Stimulated activated CD4-positive, alpha-beta T cell treated with anti-CD3 and anti-CD28 coated beads, Interleukin-2, amount 100 ng/mL, for 48 hours (primary cell): ENCODE measurements at regions not wholly inside any gene's neighbourhood (a gene's known extent, or its start where the extent isn't known, plus 50 kb on each side); places are given as distances from the start of the nearest gene placed in this dataset.

Source experiments
- DNase-seq, 2 donors: peaks; one replicate each; pipeline ENCODE4 v3.0.0-alpha.2; 2020

DNA sequence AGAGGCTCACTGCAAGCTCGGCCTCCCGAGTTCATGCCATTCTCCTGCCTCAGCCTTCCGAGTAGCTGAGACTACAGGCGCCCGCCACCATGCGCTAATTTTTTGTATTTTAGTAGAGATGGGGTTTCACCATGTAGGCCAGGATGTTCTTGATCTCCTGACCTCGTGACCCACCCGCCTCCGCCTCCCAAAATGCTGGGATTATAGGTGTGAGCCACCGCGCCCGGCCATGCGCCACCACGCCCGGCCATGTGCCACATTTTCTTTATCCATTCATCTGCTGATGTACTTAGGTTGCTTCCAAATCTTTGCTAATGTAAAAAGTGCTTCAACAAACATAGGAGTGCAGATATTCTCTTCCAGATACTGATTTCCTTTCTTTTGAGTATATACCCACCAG, 408.6 kb downstream of the CAAP1 start:
- DNase-seq: no peak

DNA sequence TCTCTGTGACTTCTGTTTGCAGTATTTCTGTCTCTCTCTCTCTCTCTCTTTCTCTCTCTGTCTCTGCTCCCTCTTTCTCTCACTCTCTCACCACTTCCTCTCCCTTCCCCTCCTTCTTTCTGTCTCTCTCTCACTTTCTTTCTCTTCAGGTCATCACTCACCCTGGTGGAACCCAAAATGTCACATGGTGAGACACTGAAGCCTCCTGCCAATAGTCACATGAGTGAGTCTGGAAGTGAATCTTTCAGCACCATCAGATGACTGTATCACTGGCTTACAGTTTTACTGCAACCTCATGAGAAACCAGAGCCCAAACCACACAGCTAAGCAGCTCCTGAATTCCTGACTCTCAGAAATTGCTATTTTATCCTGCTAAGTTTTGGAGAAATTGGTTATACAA, 414.6 kb downstream of the CAAP1 start:
- DNase-seq: no peak

- no peak for DNase-seq
Observed at GRCh38 chr9:26471261-26471660, 421.3 kb downstream of the CAAP1 start.

DNA sequence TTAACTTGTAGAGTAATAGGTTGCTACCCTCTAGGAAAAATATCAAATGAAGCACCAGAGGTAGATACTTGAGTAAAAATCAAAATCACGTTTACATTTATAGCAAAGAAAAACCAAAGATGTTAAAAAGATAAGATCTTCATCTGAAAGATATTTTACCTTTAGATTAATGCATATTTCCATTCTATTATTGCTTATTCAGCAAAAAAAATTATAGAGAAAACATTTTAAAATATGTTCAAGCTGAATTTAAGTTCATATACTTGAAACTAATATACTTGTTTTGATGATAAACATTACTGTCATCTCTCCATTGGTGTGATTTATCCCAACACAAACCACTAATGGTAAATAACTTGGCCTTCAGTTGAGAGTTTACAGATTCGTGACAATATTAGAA, 422.3 kb downstream of the CAAP1 start:
- no peak for DNase-seq

- no peak for DNase-seq
Observed at GRCh38 chr9:26463837-26464236, 428.8 kb downstream of the CAAP1 start.

DNA sequence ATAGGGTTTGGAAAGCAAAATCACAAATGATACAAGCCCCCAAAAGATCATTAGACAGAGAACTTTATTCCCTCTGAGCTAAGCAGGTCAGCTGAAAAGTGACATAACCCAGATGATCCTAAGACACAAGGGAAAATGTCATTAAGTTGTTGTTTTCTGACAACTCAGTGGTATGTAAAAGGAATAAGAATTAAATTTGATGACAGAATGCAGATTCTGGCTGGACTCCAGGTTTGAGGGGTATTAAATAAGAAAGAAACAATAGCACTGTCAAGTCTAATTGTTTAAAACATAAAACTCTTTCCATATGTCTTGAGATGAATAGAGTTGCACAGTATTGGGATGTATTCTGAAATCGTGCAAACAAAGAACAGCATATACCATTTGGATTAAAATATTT, 429.9 kb downstream of the CAAP1 start:
- no peak for DNase-seq

- no peak for DNase-seq
Observed at GRCh38 chr9:26462213-26462612, 430.4 kb downstream of the CAAP1 start.

DNA sequence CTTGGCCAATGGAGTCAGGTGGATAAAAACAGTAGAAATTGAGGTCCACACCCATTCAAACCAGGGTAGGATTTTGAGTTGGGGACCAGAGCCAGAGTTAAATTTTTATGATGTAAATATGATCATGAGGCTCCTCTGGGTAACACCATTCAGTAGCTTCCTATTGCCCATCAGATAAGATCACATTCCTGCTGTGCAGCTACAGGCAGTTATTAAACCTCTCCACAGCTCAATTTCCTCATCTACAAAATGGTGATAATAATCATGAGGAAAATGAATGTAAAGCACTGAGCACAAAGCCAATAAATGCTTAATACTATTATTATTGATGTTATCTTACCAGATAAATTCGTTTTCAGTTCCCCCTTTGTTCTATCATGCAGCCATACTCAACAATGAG, 432.0 kb downstream of the CAAP1 start:
- DNase-seq: no peak

DNA sequence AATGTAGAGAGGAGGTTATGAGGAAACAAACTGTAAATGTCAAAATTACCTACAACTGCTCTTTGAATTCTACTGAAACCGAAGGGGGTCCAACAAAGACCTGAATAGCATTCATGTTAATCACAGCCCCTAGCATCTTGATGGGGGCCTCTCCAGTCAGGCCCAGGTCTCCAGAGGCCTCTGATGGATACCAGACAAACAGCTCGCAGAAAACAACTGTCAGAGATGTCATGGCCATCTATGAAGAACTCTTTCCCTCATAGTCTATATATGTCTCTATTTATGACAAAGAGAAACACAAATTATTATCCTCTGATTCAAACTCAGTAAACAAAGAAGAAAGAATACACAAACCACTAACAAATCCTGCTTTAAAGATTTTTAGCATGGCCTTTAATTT, 432.6 kb downstream of the CAAP1 start:
- DNase-seq: no peak

DNA sequence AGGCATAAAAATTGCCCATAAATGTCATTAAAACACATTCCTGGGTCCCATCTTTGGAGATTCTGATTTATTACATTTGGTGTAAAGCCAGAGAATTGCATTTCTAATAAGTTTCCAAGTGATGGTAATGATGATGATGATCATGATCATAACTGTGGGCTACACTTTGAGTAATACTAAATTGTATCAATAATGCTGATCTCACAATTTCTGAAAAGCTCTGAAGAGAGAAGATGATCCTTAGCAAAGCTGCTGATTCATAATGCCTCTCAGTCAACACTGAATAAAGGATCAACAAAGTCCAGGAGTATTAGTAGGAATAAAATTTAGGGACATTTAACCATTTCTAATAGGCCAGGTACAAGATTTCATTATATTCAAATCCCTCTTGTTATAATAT, 434.5 kb downstream of the CAAP1 start:
- no peak for DNase-seq

GRCh38 chr9:26457151-26457550, 435.5 kb downstream of the CAAP1 start:
- no peak for DNase-seq

- DNase-seq: no peak
Observed at GRCh38 chr9:26439061-26439624, 453.5 kb downstream of the CAAP1 start.

DNA sequence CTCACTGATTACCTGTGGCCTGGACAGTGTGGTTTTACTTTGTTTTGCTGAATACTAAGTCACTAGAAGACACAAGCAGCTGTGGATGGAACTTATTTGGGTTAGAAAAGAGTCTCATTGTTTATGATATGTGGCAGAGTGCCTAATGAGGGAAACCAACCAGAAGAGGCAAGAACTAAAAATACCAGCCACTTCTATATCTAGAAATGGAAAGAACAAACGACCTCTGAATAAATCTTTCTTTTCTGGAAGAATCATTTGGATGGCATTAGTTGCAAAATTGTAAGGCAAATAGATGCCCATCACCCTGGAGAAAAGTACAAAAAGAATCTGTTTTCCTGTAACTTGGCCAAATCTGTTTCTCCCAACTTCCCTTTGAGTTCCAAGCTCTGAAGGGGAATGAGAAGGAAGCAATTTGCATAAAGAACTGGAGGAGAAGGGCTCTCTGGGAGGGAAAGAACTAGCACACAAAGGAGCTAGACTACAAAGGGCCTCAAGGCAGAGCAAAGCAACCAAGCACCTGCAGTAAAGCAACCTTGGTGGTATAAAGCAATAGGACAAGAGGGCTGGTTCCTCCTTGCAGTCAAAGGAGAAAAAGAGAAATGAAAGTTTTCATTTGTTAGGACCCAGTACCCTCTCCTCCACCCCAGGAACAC, 455.4 kb downstream of the CAAP1 start:
- no peak for DNase-seq

- DNase-seq: no peak
Observed at GRCh38 chr9:26426551-26427131, 466.0 kb downstream of the CAAP1 start.

GRCh38 chr9:26418480-26418879, 474.1 kb downstream of the CAAP1 start:
- no peak for DNase-seq

DNA sequence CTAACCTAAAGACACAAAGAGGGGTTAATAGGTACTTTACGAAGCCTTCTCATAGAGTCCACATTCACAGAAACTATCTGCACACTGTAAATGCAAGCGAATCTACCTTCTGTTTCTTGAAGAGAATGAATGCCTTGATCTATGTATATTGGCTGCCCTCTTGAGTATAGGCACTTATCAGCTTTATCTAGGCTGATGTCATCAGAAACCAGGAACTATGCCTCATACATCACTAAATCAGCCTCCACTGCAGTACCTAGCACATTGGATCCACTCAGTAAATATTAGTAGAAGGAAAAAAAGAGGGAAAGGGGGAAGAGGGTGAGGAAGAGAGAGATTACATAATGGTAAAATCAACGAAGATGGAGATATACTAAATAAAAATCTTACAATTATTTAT, 477.1 kb downstream of the CAAP1 start:
- DNase-seq: no peak

GRCh38 chr9:26413611-26414010, 479.0 kb downstream of the CAAP1 start:
- no peak for DNase-seq

DNA sequence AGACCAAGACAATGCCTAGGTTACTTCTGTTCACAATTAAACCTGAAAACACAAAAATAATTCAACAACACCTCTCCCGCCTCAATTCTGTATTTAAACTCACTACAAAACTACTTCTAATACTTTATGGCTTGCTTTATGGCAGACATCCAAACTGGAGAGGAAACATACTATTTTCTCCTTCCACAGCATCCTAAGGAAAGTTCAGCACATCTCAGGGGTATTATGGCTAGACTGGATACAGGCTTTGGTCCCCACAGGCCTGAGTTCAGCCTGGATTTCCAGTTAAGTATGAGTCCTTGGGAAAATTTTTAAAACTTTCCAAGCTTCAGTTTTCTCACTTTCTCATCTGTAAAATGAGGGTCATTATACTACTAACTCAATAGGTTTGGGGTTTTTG, 480.2 kb downstream of the CAAP1 start:
- DNase-seq: no peak

DNA sequence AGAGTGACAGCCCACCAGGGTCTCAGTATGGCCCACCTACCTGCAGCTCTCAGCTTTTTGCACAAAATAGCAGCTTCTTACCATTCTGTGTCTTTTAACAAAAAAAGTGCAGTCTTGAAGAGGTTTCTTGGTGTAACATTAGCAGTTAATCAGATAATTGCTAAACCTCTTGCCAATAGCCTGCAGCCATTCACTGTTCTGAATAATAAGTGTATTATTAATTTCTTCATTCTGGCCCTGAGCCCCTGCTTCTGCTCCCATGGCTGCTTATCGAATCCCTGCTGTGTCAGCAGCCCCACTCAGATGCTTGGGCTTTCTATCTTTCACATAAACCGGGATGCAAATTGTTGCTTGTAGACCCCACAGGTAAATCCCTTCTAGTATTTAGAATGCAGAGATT, 485.9 kb downstream of the CAAP1 start:
- no peak for DNase-seq

GRCh38 chr9:26399556-26399955, 493.0 kb downstream of the CAAP1 start:
- no peak for DNase-seq

DNA sequence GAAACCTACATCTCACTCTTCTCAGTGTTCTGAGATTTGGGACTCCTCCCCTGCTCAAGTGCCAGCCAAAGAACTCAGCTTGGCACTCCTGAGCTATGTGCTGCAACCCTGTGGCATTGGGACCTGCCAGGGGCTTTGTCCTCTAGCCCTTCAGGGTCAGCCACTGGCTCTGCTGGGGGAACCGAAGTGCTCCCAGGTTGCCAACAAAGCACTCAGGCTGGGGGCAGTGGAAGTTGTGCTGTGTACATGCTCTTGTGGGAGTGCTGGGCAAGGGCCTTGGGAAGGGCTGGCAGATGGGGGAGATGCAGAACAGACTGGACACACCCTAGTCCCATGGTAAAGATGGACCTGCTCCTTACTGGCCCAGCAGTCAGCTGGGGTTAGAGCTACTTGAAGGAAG, 498.6 kb downstream of the CAAP1 start:
- no peak for DNase-seq

DNA sequence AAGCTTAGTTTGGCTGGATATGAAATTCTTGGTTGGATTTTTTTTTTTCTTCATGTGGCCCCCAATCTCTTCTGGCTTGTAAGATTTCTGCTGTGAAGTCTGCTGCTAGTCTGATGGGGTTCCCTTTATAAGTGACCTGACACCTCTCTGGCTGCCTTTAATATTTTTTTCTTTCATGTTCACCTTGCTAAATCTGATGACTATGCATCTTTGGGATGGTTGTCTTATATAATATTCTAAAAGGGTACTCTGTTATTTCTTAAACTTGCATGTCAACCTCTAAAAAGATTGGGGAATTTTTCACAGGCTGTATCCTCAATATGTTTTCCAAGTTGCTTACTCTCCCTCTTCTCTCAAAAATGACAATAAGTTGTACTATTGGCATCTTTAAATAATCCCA, 500.0 kb downstream of the CAAP1 start:
- no peak for DNase-seq

GRCh38 chr9:26391036-26391435, 501.6 kb downstream of the CAAP1 start:
- no peak for DNase-seq

- DNase-seq: no peak
Observed at GRCh38 chr9:26375448-26375847, 517.2 kb downstream of the CAAP1 start.

DNA sequence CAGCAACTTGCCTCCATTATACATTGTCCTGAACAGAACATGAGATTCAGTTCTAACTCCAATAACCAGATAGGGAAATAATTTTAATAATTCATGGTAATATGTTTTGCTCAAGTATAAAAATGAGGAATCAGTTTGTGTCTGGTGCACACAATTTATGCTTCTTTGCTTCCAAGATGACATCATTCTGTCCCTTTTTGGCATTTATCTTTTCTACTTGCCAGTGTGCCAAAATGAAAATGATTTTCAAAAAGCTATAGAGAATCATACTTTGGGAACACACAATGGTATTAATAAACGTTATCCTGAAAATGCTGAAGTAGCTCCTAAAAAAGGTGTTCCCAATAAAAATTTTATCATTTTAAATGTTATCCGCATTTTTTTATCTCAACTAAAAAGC, 519.0 kb downstream of the CAAP1 start:
- no peak for DNase-seq
